Activated gamma-delta T cell treated with Interleukin-2 at 50 U/mL for 16 hours (primary cell): ENCODE measurements at regions not wholly inside any gene's neighbourhood (a gene's known extent, or its start where the extent isn't known, plus 50 kb on each side); places are given as distances from the start of the nearest gene placed in this dataset.

Experiments used
- DNase-seq: peaks from one replicate; pipeline ENCODE4 v3.0.0-alpha.2; 2020

GRCh38 chr6:155701342-155701741, 245.7 kb upstream of the NOX3 start:
- no peak for DNase-seq

GRCh38 chr6:155695495-155695894, 239.9 kb upstream of the NOX3 start:
- DNase-seq = no peak

- DNase-seq = no peak
Measured at GRCh38 chr6:155694419-155694790, 238.8 kb upstream of the NOX3 start.

GRCh38 chr6:155693573-155694418, 238.2 kb upstream of the NOX3 start:
- DNase-seq = no peak

GRCh38 chr6:155690820-155691219, 235.2 kb upstream of the NOX3 start:
- DNase-seq = no peak

GRCh38 chr6:155687645-155688044, 232.0 kb upstream of the NOX3 start:
- DNase-seq = no peak

- no peak for DNase-seq
Measured at GRCh38 chr6:155684416-155685196, 229.0 kb upstream of the NOX3 start.

GRCh38 chr6:155678361-155678760, 222.7 kb upstream of the NOX3 start:
- no peak for DNase-seq

- no peak for DNase-seq
Measured at GRCh38 chr6:155676346-155676745, 220.7 kb upstream of the NOX3 start.

- DNase-seq = no peak
Measured at GRCh38 chr6:155670655-155671054, 215.0 kb upstream of the NOX3 start.

GRCh38 chr6:155660251-155660977, 204.8 kb upstream of the NOX3 start:
- no peak for DNase-seq

GRCh38 chr6:155656024-155656423, 200.4 kb upstream of the NOX3 start:
- DNase-seq = no peak

- DNase-seq = no peak
Measured at GRCh38 chr6:155654474-155654873, 198.8 kb upstream of the NOX3 start.

- no peak for DNase-seq
Measured at GRCh38 chr6:155648301-155648700, 192.7 kb upstream of the NOX3 start.

- DNase-seq = no peak
Measured at GRCh38 chr6:155647354-155647753, 191.7 kb upstream of the NOX3 start.

- DNase-seq = no peak
Measured at GRCh38 chr6:155646443-155646842, 190.8 kb upstream of the NOX3 start.

GRCh38 chr6:155645325-155645724, 189.7 kb upstream of the NOX3 start:
- DNase-seq = no peak

GRCh38 chr6:155641603-155642002, 186.0 kb upstream of the NOX3 start:
- DNase-seq = no peak

- no peak for DNase-seq
Measured at GRCh38 chr6:155638200-155638599, 182.6 kb upstream of the NOX3 start.

- no peak for DNase-seq
Measured at GRCh38 chr6:155635416-155635815, 179.8 kb upstream of the NOX3 start.

- no peak for DNase-seq
Measured at GRCh38 chr6:155630085-155630484, 174.4 kb upstream of the NOX3 start.

GRCh38 chr6:155629652-155630051, 174.0 kb upstream of the NOX3 start:
- no peak for DNase-seq

- no peak for DNase-seq
Measured at GRCh38 chr6:155628306-155628705, 172.7 kb upstream of the NOX3 start.
